Renal cortical epithelial cell (primary cell): ENCODE measurements at regions not wholly inside any gene's neighbourhood (a gene's known extent, or its start where the extent isn't known, plus 50 kb on each side); places are given as distances from the start of the nearest gene placed in this dataset.

ENCODE experiments used
- DNase-seq: peaks from one replicate; pipeline ENCODE4 v3.0.0-alpha.2; 2011; ENCODE audit warnings: low read depth

DNA sequence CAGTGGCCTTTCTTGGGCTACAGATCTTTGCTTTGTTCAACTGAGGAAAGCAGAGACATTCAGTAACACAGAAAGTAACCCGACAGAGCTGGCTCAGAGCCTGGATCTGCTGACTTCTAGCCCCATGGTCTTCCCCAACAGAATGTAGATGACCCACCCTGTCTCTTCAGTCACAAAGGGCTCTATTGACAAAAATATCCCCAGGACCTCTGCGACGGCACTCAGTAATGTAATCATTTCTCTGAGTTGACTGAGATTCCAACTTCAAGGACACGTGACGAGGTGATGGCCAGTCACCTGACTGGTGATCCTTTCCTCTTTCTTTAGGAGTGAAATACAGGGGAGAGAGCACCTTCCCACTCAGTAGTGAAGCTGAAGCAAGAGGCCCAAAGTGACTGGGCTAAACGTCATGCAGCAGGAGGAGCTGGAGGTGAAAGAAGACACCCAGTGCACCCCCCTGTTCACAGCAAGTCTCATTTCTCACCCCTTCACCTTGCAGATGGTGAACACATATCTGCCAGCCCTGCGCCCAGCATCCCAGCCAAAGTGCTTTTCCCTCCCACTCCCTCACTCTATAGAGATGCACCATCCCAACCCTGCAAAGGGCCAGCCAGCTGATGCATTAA is 179.2 kb upstream of the EGLN3 start:
- DNase-seq: no peak

DNA sequence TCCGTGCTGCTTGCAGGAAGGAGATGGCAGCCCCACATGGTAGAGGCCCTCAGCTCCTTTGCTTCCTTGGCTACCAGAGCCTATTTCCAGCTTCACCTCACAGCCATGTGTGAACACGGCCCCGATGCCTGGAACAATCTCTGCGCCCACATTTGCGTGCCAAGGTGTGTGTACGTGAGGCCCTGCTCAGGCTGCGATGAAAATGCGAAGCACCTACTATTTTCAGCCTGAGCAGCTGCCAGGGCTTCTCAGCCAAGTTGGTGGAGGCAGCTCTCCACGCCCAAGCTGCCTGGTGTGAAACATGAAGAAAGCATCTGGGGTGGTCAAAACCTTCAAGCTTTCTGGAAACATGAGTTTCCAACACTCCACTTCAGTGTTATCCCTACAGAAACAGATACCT is 177.8 kb upstream of the EGLN3 start:
- DNase-seq: no peak

DNA sequence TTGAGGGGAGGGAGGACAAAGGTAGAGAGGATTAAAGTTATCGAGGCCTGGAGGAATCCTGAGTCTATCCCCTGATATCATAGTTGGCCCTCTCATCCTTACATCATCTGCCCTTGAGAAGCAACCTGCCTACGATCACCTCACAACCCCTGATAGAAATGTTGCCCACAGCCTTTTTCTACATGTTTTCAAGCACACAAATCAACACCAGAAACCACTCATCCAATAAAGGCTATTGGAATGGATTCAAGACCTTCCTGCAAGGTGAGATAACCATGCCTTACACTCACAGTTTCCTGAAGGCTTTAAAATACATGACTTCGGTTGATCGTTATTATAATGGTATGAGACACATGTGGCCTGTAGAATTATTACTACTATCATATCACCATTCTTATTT is 175.7 kb upstream of the EGLN3 start:
- DNase-seq: peak; percentile 32

DNA sequence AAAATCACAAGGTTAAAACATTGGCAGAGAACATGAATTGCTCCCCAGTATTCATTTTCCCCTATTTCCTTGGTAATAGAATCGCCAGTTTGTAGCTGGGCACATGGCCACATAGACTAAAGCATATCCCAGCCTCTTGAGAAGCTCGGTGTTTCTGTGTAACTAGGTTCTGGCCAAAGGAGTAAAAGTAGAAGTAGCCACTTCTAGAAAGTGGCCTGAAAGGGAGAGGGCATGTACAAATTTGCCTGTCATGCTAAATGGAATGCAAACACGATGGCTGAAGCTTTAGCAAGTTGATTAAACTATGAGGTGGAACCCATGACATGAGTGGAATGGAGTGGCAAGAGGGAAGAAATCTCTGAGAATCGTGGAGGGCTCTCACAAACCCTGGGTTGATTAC is 173.7 kb upstream of the EGLN3 start:
- no peak for DNase-seq

DNA sequence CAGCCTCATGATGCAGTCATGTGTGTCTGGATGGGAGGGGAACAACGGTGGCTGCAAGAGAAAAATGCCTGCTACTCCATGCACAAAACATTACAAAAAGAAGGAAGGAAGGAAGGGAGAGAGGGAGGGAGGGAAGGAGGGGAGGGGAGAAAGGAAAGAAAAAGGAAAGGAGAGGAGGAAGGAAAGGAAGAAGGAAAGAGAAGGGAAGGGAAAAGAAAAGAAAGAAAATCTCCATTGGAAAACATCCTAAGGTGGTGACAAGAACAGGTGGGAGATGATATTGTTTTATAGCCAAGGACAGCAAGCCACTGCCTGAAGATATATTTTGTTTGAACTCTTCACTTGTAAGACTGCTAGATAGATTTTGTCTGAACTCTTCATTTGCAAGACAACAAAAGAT is 171.8 kb upstream of the EGLN3 start:
- no peak for DNase-seq

DNA sequence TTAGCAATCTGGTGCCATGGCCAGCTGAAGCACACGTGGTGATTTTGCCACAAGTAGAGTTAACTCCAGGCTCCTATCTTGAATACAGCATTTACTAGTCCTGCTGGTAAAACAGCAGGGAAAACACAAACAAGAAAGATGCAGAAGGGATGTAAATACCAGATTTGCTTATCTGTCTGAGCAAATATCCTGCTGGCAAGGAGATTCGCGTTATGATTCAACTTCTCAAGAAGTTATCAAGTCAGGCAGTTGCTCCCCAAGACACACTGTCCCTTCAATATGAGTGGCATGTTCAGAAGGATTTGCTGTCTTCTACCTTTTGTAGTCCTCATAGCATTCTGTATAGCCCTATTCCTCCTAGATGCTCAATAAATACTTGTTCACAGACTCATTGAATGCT is 171.2 kb upstream of the EGLN3 start:
- no peak for DNase-seq

DNA sequence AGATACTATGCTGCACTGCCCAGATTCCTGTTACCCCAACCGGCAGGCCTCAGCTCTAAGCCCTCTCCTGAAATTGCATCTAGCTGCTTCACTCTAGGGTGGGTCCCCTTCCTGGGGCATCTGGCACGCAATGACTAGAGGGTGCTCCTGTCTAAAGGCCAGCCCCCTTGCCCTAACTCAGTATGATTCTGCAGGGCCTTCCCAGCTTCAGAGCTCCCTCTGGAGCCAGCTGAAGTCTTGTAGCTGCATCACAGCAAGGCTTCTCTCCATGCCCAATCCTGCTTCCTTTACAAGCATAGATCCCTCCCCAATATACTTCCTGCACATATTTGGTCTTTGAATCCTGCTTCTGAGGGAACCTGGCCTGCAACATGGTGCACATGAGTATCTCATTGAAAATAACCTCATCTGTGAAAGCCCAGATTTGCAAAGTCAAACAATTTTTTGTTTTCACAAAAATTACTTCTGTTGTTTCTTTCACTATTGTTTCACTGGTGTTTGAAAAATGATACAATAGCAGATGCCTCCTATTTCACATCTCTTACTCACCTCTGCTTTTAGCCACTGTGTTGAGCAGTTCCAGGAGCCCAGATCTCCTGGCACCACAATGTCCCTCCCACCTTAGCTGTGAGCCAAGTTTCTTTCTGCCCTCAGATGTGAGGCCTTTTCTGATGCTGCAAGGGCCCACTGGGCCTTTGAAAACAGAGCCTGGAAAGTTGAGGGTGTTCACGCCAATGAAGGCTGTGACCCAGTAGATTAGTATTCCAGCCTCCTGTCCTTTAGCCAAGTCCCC is 169.5 kb upstream of the EGLN3 start:
- DNase-seq: no peak

DNA sequence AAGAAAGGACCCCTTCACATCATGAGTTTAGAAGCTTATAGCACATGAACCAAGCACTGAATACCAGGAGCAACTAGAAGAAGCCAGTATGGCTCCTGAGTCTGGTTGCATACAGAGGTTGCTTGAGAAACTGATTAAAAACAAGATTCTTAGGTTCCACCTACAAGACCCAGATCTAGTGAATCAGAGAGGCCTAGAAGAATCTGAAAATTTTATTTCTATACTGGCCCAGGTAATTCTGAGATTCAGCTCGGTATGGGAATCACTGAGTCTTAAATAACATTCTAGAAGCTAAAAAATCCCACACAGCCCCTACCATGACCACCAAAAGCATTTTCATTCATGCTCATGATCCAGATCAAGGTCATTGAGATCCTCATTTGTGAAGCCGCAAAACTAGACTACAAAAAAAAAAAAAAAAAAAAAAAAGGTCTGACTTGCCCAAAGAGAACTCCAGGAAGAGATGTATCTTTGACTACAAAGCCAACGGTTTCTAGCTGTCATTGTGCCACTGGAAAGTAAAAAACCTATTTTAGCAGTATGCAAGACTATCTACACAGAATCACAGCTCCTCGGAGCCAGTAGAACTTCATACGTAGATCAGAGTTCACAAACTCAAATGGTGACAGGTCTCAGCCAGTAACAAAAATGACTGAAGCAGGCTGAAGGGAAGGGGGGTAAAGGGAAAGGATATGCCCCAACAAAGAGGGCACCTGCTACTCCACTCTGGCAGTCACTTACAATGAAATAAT is 168.4 kb upstream of the EGLN3 start:
- no peak for DNase-seq

DNA sequence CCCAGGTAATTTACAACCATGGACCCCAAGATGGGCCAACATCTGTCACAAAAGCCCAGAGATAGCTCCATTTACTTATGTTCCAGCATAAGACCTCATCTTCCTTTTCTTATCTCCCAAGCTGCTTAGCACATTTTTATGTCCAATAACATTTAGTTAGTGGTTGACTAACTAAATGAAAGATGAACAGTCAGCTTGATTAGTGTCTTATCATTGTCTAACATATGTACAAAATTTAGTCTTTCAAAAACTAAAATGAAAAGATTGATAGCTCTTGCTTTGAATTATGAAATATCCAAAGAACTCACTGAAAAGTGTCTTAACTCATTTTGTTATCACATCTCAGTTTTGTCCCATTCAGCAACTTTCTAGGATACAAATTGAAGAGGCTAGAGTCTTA is 163.1 kb upstream of the EGLN3 start:
- no peak for DNase-seq

DNA sequence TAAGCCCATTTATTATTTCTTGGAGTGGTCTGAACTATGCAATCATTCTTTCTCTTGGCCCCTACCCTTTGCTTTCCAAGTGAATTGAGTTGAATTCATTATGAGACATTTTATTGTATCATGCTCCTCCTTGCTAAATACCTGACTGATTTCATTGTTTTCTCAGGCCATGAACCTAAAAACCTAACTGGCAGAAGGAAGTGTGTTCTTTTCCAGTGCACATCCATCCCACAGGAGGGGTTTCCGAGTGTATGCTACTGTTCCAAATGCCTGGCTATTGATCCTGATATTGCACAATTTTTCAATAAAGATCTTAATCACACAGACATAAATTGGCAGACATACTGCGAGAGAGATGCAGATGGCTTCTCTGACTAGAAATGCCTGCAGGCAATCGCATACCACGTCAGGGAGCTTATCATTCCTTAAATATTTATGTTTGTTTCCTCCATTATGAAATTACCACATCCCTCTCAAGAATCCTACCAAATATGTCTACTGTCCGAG is 162.2 kb upstream of the EGLN3 start:
- DNase-seq: peak; percentile 67

DNA sequence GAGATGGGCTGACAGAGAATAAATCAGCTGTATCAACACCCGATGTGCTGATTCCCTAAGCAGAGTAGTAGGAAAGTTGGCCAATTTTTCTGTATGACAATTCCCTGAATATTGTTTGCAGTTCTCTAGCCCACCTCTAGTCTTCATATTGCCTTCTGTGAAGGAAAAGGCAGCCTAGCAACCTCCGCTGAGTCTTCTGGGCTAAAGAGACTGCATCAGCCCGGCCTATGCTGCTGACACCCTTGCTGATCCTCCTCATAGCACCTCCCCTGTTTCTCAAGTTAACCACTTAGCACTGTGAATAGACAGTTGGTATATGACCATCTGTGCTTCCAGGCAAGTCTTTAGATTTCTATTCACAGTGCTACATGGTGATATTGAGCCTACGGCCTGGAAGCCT is 161.1 kb upstream of the EGLN3 start:
- no peak for DNase-seq

DNA sequence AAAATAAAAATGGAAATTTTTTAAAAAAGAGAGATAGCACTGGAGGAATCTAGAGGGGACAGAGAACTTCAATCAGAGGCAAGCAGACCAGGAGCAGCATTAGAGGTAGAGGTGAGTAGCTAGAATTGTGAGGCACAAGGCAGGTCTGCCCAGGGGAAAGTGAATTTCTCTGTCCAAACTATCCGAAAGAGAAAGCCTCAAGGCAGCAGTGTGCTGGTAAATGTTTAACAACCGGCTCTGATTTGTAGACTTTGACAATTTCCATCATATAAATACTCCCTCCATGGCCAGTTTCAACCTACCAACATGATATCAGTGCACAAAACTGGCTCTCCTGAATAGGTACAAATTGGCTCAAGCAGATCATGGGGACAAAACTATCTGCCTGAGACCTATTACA is 160.6 kb upstream of the EGLN3 start:
- peak; percentile 51 for DNase-seq

DNA sequence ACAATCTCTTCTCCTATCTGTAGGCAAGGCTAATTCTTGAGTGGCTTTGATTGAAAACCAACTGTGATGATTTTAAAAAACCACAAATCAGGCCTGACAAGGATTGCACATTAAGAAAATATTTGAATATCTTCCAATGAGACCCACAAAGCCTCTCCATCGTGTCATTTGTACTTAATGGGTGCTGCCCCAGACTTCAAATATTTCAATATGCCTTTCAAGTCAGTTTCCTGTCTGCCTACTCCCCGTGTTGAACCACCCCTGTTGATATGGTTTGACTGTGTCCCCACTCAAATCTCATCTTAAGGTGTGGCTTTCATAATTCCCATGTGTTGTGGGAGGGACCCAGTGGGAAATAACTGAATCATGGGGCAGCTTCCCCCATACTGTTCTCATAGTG is 159.7 kb upstream of the EGLN3 start:
- no peak for DNase-seq

DNA sequence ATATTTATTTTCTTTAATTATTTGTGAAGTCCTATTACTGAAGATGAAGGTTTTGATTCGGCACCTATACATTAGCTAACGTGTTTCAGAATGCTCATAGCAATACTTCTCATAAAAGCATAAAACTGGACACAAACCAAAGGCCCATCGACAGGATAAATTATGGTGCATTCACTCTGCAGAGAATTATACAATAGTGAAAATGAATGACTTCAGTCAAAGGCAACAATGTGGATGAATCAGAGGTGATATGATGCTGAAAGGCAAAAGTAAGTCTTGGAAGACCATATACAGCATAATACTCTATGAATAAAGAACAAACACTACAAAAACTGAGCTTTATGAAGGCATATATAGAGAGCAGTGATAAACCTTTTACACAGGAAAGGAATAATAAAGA is 156.6 kb upstream of the EGLN3 start:
- DNase-seq: no peak

DNA sequence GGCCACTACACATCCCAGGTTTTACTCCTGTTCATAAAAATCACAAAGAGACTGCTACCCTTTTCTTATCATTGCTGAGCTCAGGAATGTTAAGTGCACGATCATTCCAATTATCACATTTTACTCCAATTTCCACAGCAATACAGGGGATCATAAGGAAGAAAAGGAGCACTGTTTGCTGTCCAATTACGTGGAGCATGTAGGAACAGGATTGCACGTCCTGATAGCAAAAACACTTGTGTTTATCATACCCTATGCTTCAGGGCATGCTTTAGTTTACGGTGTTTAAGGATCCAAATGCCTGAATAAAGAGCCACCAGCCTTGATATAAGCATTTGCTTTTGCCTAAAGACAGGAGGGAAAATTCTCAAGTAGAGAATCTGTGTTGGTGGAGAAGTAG is 155.4 kb upstream of the EGLN3 start:
- no peak for DNase-seq

DNA sequence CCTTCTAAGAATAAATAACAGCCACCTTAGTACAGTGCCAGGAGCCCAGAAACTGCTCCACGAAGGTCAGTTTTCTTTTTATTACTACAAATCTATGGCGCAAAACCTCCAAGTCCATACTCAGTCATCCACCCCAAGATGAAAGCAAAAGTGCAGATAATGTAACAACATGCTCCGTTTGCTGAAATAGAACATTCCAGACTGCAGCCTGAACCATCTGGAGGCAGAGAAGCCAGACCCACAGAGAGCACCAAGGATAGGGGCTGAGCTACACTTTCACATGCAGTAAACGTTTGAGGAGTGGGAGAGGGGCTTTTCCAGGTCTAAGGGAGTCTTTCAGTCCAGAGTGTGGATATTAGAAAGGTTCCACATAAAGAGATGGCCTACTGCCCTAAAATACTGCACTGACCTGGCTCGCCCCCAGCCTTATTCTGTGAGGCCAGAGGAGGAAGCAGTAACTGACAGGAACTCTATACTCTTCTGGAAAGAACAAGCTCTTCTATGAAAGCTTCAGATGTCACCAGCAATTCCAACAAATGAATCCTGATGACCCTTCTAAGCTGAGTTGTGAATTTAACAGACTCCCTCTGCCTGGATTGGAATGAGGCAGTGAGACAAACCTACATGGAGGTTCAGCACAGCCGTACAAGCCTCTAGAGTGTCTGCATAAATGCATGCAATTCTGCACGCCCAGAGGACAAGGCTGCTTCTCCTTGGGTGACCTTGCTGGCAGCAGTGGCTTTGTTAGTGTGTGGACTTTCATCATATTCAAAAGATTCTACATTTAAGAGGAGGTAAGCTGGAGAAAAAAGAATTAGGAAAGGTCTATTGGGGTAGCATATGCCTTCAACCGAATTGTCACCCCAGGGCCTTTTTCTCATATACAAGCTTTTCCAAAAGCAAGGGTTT is 153.9 kb upstream of the EGLN3 start:
- DNase-seq: no peak

DNA sequence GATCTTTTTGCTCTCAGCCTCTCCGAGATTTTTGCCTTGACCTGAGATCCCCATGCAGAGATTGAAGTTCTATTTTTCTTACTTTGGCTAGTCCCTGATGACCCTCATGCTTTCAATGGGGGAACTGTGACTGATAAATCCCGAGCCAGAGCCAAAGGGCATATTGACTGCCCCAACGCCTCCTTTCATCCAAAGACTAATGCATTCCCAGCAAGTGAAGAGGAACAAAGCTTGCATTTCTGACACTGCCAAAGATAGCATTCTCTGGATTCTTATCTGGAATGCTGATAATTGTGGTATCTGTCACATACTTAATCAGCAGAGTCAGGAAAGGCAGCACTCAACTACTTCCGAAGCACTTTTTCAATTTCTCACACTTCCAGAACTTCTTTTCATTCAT is 152.3 kb upstream of the EGLN3 start:
- no peak for DNase-seq

DNA sequence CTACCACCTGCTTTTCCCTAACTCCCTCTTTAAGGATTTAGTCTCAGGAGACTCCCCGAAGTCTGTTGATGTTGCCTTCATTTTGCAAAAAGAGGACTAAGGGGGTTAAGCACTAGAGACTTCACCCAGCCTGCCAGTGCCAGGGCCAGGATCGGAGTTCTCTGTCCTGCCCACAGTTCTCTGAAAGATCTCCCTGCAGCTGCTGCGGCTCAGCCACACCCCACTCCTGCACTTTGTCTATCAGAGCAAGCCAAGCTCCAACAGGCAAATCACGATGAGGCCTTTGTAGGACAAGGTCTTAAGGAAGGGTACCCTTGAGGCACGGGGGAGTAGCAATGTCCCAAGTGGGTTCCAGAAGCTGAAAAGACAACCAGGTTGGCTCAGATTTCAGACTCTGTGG is 148.8 kb upstream of the EGLN3 start:
- no peak for DNase-seq

DNA sequence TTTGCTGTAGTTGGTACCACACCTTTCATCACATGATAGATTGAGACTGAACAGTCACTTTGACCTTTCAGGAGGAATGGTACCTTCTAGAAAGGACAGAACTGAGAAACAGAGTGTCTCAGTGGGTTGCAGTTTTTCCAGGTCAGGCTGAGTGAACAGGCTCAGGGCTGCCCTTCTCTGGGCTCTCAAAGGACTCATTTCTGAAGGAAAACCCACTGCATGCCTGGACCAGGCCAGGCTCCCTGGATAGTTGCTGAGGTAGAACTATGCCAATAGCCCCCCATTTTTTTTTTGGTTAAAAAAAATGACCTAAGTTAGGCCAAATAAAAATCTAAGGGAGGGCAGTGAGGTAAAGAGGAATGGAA is 148.1 kb upstream of the EGLN3 start:
- DNase-seq: no peak

DNA sequence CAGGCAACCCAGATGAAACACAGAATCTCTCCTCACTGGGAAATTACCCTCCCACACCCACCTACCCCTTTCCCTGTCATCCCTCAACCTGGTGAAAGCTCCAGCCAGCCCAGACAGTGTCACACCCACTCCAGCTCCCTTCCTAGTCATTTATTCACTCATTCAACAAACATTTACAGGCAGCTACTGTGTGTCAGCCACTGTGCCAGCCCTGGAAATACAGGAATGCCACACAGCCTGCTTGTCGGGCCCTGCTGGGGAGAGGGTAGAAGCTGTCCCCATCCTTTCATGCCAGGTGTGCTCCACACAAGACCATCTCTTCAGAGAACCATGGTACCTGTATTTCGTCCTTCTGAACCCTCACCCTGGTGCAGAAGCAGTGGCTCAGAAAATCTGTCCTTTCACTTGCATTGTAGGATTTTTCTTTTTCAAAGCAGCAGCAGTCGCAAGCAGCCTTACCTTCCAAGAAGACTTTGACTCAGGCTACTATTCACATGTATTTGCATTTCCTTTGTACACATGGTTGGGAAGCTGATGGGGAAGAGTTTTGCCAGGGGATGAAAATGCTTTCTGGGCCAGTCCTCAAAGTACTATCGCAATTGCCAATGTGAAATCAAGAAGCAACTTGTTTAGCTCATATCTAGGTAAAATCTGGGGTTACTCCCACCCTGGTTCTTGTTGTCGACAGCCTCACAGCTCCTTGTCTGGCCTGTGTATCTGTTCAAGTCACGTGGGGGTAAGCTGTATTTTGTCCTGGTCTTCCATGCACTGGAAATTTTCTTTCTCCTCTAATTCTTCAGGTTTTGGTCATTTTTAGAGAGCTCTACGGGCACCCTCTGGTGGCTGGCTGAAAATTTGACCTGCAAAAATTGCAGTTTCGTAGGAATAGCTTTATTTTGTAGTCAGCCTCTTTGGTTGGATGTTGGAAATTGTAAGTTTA is 147.4 kb upstream of the EGLN3 start:
- DNase-seq: peak; percentile 65

DNA sequence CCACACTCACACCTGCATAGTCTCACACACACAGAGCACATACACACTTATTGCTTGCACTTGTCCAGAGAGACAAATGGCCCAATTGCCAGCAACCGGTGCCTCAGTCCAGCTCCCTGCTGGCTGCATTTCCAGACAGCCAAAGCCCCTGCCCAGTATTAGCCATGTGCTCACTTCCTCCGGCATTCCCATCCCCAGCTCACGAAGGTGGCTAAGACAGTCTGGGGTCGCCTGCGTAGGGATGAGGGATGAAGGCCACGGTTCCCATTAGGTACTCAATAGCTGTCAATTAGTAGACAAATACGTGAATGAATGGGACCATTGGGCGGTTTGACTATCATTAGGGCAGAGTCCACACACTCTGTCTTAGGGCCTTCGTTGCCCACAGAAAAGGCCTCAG is 146.8 kb upstream of the EGLN3 start:
- no peak for DNase-seq
